Esophagus squamous epithelium (tissue), 4 donors: ENCODE measurements at regions not wholly inside any gene's neighbourhood (a gene's known extent, or its start where the extent isn't known, plus 50 kb on each side); places are given as distances from the start of the nearest gene placed in this dataset.

Source experiments
- POLR2A ChIP-seq, 4 donors: fragments of 450-650 bp; IDR thresholded peaks; one replicate each; pipeline ENCODE4 v1.6.1; 2017; ENCODE audit warnings: antibody characterized with exemption in 4 of 4, mild to moderate bottlenecking in 4 of 4, moderate library complexity in 3 of 4
- TF ChIP-seq, protein P1 (sequence below), 6 experiments: fragments of 450-650 bp in 4 of 6; fragments of 200-600 bp in 2 of 6; sonication (generic) in 2 of 6; IDR thresholded peaks; one replicate each; pipeline ENCODE4 v1.5.1; 2016 to 2019; ENCODE audit warnings: antibody characterized with exemption in 6 of 6, mild to moderate bottlenecking in 4 of 6, moderate library complexity in 4 of 6

DNA sequence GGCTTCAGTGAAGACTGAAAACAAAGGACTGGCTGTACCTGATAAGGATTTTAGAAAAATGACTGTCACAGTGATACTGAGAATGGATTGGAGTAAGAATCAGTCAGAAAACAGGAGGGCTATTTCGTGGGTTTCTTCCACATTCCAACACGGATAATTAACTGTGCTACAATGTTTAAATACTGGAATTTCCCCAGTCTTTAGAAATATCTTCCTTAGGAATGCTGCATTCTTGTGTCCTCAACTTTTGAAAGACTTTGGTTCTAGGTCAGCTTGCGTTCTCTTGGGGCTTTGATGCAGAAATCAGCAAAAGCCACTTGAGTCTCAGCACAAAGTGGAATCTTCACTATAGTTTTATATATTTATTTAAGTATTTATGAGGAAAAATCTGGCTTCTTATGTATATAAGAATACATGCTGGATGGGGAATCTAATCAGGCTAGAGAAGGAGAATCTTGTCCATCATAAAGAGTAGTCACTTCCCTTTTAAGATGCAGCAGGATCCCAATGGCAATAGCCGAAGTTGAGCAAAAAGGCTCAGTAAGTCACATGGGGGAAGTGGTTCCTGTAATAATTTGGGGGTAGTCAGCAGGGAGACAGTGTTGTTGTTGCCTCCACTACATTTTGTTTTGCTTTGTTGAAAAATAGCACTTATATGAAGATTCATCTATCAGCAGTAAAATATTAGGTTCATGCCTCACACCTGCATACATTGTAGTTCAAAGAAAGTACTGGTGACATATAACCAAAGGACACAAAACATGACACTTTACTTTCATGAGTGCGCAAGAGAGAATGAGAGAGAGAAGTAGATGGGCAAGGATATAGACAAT lies 86.0 kb downstream of the CH25H start:
- TF ChIP-seq, protein P1, sequence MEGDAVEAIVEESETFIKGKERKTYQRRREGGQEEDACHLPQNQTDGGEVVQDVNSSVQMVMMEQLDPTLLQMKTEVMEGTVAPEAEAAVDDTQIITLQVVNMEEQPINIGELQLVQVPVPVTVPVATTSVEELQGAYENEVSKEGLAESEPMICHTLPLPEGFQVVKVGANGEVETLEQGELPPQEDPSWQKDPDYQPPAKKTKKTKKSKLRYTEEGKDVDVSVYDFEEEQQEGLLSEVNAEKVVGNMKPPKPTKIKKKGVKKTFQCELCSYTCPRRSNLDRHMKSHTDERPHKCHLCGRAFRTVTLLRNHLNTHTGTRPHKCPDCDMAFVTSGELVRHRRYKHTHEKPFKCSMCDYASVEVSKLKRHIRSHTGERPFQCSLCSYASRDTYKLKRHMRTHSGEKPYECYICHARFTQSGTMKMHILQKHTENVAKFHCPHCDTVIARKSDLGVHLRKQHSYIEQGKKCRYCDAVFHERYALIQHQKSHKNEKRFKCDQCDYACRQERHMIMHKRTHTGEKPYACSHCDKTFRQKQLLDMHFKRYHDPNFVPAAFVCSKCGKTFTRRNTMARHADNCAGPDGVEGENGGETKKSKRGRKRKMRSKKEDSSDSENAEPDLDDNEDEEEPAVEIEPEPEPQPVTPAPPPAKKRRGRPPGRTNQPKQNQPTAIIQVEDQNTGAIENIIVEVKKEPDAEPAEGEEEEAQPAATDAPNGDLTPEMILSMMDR (IDR thresholded peaks at IDR 0.05), result no peak
- no peak for TF ChIP-seq POLR2A (IDR thresholded peaks at IDR 0.05)
